Fibroblast of skin of right biceps (primary cell): ENCODE measurements at regions not wholly inside any gene's neighbourhood (a gene's known extent, or its start where the extent isn't known, plus 50 kb on each side); places are given as distances from the start of the nearest gene placed in this dataset.
"Not testable (repeated sequence)": the region's sequence is repeated elsewhere in the genome, so short reads cannot be mapped to it uniquely, and the experiment has no call there.

Experiments
- DNase-seq: peaks from one replicate; pipeline ENCODE4 v3.0.0-alpha.2; 2013

DNA sequence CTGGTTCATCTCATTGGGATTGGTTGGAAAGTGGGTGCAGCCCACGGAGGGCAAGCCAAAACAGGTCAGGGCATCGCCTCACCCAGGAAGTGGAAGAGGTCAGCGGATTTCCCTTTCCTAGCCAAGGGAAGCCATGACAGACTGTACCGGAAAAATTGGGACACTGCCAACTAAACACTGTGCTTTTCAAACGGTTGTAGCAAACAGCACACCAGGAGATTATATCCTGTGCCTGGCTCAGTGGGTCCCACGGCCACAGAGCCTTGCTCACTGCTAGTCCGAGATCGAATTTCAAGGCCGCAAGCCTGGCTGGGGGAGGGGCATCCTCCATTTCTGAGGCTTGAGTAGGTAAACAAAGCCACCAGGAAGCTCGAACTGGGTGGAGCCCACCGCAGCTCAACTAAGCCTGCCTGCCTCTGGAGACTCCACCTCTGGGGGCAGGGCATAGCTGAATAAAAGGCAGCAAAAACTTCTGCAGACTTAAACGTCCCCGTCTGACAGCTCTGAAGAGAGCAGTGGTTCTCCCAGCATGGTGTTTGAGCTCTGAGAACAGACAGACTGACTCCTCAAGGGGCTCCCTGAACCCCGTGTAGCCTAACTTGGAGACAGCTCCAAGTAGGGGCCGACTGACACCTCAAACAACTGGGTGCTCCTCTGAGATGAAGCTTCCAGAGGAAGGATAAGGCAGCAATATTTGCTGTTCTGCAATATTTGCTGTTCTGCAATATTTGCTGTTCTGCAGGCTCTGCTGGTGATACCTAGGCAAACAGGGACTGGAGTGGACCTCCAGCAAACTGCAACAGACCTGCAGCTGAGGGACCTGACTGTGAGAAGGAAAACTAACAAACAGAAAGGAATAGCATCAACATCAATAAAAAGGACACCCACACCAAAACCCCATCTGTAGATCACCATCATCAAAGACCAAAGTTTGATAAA is 191.0 kb upstream of the IRAK1BP1 start:
- DNase-seq = not testable (repeated sequence)

DNA sequence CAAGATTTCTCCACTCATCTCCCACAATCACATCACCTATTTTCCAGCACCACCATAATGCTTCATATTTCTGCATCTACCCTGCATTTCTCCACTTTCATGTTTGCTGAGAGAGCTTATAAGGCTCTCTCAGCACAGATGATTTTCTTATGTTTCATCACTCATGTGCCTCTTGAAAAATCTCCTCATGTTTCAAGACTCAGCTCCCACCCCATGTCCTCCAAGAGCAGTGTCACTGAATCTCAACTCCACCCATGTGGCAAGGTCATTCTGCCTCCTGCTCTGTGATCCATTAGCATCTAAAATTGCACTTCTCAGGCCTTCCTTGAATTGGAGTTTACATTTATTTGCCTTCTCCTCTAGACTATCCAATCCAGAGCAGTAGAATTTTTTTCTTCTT is 178.7 kb upstream of the IRAK1BP1 start:
- DNase-seq = no peak

GRCh38 chr6:78693835-78694234 is 173.5 kb upstream of the IRAK1BP1 start:
- DNase-seq = no peak

DNA sequence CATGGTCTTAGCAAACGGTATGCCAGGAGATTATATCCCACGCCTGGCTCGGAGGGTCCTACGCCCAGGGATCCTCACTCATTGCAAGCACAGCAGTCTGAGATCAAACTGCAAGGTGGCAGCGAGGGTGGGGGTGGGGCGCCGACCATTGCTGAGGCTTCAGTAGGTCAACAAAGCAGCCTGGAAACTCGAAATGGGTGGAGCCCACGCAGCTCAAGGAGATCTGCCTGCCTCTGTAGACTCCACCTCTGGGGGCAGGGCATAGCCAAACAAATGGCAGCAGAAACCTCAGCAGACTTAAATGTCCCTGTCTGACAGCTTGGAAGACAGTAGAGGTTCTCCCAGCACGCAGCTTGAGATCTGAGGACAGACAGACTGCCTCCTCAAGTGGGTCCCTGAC is 172.7 kb upstream of the IRAK1BP1 start:
- DNase-seq = not testable (repeated sequence)

DNA sequence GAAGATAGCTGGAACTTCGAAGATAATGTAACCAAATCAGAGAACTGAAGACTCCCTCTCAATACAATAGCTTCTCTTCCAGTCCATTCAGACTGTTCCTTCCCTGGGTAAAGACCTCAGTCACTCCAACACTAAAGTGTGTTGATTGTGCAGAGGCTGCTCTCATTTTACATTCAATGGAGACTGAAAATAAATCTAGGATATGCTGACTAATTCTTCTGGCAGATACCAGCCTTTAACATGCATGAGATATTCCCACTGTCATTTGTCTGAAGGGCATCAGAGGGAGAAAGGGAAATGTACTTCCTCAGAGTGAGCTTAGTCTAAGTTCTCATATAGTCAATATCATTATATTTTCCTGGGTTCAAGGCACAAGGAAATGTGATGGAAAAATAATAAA is 166.4 kb upstream of the IRAK1BP1 start:
- peak; percentile 16 for DNase-seq

GRCh38 chr6:78701407-78701806 is 165.9 kb upstream of the IRAK1BP1 start:
- DNase-seq = peak; percentile 81

GRCh38 chr6:78709021-78709420 is 158.3 kb upstream of the IRAK1BP1 start:
- no peak for DNase-seq

- no peak for DNase-seq
These were observed 153.8 kb upstream of the IRAK1BP1 start for GRCh38 chr6:78713564-78713963.

GRCh38 chr6:78744144-78744543 is 123.2 kb upstream of the IRAK1BP1 start:
- DNase-seq = no peak

- peak; percentile 86 for DNase-seq
These were observed 120.9 kb upstream of the IRAK1BP1 start for GRCh38 chr6:78746457-78746856.

GRCh38 chr6:78749326-78749725 is 118.0 kb upstream of the IRAK1BP1 start:
- DNase-seq = peak; percentile 73

GRCh38 chr6:78758297-78758798 is 109.0 kb upstream of the IRAK1BP1 start:
- not testable (repeated sequence) for DNase-seq

- DNase-seq = no peak
These were observed 99.1 kb upstream of the IRAK1BP1 start for GRCh38 chr6:78768271-78768670.

DNA sequence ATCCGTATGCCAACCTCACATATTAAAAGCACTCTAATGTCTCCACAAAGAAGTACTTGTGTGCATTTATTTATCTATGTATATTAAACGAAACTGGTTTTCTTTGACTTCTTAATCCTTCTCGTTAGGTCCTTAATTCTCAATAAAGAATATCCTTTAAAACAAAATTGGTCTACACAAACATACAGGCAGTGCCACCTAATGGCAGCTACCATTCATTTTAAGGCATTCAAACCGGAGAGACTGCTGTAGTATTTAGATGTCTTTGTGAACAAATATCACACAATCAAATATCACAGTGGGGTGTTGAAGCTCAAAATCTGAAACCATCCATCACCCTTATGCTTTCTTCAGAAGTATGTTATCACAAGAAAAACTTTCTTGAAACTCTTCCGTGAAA is 96.6 kb upstream of the IRAK1BP1 start:
- DNase-seq = no peak

DNA sequence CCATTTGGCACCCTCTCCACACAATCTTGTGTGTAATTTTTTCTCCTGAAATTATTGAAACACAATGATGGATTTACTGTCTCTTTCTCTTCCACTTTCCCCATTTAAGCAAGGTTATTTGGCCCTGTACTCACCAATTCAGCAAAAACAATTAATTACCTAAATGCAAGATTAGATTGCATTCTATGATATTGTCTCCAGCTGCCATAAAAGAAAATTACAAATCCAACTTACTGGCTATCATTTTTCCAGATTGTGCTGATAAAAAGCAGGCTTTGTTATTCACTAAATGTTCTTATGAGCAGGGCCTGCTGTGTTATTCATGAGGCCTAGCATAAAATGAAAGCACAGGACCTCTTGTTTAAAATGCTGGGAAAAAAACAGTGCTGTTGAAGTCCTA is 95.8 kb upstream of the IRAK1BP1 start:
- no peak for DNase-seq

DNA sequence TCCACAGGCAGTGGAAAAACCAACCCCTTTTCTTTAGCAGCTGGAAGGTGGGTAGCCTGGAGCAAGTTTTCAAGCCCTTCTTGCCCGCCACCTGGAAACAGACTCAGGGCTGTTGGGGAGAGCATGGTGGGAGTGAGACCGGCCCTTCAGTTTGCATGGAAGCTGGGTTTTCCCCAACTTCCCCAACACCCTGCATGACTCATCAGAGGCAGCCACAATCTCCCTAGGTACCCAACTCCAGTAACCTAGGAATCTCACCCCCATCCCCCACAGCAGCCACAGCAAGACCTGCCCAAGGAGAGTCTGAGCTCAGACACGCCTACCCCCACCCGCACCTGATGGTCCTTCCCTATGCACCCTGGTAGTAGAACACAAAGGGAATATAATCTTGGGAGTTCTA is 86.3 kb upstream of the IRAK1BP1 start:
- no peak for DNase-seq

DNA sequence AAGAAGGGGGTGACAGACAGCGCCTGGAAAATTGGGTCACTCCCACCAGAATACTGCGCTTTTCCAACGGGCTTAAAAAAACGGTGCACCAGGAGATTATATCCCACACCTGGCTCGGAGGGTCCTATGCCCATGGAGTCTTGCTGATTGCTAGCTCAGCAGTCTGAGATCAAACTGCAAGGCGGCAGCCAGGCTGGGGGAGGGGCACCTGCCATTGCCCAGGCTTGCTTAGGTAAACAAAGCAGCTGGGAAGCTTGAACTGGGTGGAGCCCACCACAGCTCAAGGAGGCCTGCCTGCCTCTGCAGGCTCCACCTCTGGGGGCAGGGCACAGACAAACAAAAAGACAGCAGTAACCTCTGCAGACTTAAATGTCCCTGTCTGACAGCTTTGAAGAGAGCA is 84.0 kb upstream of the IRAK1BP1 start:
- not testable (repeated sequence) for DNase-seq

DNA sequence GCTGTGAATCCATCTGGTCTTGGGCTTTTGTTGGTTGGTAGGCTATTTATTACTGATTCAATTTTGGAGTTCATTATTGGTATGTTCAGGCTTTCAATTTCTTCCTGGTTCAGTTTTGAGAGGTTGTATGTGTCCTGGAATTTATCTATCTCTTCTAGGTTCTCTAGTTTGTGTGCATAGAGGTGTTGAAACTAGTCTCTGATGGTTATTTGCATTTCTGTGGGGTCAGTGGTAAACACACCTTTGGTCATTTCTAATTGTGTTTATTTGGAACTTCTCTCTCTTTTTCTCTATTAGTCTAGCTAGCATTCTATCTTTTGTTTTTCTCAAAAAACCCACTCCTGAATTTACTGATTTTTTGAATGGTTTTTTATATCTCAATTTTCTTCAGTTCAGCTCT is 70.1 kb upstream of the IRAK1BP1 start:
- no peak for DNase-seq

GRCh38 chr6:78799682-78800081 is 67.7 kb upstream of the IRAK1BP1 start:
- no peak for DNase-seq

DNA sequence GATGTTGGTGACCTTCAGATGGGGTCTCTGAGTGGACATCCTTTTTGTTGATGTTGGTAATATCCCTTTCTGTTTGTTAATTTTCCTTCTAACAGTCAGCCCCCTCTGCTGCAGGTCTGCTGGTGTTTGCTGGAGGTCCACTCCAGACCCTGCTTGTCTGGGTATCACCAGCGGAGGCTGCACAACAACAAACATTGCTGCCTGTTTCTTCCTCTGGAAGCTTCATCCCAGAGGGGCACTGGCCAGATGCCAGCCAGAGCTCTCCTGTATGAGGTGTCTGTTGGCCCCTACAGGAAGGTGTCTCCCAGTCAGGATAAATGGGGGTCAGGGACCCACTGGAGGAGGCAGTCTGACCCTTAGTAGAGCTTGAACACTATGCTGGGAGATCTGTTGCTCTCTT is 60.6 kb upstream of the IRAK1BP1 start:
- not testable (repeated sequence) for DNase-seq

DNA sequence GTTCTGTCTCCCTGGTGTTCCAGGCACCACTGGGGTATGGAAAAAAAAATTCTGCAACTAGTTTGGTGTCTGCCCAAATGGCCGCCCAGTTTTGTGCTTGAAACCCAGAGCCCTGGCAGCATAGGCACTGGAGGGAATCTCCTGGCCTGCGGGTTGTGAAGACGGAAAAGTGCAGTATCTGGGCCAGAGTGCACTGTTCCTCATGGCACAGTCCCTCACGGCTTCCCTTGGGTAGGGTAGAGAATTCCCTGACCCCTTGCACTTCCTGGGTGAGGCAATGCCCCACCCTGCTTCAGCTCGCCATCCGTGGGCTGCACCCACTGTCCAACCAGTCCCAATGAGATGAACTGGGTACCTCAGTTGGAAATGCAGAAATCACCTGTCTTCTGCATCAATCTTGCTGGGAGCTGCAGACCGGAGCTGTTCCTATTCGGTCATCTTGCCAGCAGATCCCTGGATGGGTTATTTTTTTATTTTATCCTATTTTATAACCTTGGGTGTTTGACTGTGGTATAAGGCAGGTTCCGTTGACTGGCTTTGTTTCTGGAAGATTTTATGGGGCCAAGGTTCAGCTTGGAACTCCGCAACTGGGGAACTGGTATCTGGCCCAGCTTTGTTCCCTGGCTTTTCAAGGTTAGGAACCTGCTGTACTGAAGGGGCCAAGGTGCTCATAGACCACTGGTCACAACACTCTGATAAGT is 59.5 kb upstream of the IRAK1BP1 start:
- not testable (repeated sequence) for DNase-seq

DNA sequence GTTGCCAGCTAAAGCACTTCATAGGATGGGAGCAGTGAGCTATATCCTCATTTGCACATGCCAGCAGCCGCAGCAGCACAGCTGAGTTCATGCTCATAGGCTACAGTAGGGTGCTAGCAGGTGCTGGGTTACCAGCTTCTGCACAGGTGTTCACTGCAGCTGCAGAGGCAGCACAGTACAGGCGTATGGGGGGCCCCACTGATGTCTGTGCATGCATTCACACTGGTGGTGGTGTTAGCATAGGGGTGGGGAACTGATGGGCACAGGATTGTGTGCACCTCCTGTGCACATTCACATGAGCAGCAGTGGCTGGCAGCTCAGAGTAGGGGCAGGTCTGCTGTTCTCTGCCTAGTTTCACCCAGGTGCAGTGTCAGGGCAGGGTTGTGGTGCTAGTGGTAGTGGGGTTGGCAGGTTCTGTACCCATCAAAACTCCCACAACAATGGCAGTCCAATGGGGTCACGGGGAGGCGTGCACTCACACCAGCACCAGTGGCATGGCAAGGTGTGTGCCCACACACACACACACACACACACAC is 58.9 kb upstream of the IRAK1BP1 start:
- no peak for DNase-seq

DNA sequence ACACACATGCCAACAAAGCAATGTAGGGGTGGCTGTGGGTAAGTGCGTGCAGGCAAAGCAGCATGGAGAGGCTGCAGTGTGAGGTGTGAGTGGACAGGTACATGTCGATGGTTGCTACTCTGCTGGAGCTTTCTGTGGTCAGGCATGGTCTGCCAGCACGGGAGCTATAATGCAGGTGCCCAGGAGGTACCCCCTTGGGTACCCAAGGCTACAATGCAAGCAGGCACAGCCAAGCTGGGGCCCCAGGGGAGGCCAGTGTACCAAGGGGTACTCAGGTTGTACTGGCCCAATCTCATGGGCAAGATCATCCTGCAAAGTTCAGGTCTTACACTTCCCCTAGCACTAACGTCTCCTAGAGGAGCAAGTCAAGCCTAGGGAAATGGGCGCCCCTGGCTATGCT is 58.4 kb upstream of the IRAK1BP1 start:
- no peak for DNase-seq

DNA sequence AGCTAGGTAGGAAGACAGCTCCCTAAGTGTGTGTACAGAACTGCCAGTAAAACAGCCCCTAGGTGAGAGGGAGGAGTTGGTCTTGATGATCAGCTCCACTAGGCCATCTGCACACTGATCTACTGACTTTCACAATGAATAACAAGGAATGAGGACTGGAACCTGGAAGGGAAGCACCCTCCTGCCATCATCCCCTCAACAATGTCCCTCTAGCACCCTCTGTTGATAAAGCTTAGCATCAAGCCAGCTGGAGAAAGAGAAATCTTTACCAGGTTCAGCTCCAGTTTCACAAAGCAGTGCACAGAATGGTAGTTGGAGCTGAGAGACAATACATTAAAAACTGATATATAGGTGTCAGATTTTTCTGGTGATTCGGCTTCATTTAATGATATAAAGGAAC is 57.2 kb upstream of the IRAK1BP1 start:
- DNase-seq = peak; percentile 54
